ENCODE measurements at regions not wholly inside any gene's neighbourhood (a gene's known extent, or its start where the extent isn't known, plus 50 kb on each side); places are given as distances from the start of the nearest gene placed in this dataset.

DNA sequence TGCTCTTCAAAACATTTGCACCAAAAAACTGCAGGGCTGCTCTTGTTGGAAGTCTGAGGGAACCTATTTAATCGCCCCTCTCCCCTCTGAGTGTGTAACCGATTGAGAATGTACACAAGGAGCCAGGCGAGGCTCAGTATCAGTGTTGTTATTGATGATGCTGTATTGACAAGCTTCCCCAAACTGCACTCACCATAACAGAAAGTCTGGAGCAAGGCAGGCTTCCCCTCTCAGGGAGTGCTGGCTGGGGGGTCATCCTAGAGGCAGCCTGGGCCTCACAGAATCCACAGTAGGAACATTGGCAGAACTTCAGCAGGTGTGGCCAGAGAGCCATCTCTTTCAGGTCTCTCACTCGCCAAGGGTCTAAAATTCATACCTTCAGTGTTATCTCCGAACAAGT, 58.1 kb upstream of the TUNAR start:
- H3K9me3 ChIP-seq = no peaks in the 10 kb centered on the region
- intact Hi-C loops (cut with DNase I) = no loop called here
- H3K36me3 ChIP-seq (ENCODE audit: insufficient read depth in 1 of 2, low read depth in 1 of 2) = no peaks in the 10 kb centered on the region
- 59 to 66% (median 62%) methylated on average over 5 of the region's 5 CpGs for WGBS, 3 donors
- TF ChIP-seq, protein P1, sequence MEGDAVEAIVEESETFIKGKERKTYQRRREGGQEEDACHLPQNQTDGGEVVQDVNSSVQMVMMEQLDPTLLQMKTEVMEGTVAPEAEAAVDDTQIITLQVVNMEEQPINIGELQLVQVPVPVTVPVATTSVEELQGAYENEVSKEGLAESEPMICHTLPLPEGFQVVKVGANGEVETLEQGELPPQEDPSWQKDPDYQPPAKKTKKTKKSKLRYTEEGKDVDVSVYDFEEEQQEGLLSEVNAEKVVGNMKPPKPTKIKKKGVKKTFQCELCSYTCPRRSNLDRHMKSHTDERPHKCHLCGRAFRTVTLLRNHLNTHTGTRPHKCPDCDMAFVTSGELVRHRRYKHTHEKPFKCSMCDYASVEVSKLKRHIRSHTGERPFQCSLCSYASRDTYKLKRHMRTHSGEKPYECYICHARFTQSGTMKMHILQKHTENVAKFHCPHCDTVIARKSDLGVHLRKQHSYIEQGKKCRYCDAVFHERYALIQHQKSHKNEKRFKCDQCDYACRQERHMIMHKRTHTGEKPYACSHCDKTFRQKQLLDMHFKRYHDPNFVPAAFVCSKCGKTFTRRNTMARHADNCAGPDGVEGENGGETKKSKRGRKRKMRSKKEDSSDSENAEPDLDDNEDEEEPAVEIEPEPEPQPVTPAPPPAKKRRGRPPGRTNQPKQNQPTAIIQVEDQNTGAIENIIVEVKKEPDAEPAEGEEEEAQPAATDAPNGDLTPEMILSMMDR (IDR thresholded peaks at IDR 0.05) = no peak
- peaks cover 0 to 8% (median 0%) of the 10 kb centered on the region in 3 donors for H3K27me3 ChIP-seq (ENCODE audit: insufficient read depth in 3 of 3, low read length in 2 of 3)
- H3K27ac ChIP-seq = no peak overlapping the region
- H3K4me1 ChIP-seq = no peaks in the 10 kb centered on the region
- H3K4me3 ChIP-seq = no peak overlapping the region
- ATAC-seq (no peak), DNase-seq (no peak)

DNA sequence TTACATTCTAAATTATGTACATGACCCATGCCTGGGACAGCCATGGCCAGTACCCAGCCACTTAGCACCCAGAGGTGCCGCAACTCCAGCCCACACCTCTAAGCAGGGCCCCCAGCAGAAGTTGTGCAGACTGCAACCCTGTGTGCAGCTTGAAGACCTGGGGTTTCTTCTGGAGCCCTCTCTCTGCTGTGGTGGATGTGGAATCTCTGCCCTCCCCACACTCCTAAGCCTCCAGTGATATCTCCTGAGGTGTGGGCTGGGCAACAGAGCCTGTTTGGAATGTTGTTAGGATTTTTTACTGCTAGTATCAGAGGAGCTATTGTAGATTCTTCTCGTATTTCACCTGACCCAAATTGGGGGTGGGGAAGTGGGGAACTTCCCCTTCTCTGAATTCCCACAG, 59.4 kb upstream of the TUNAR start:
- WGBS, 3 donors = 40 to 56% (median 43%) methylated on average over 2 of the region's 2 CpGs
- Histone ChIP-seq H3K27me3 (ENCODE audit: insufficient read depth in 3 of 3, low read length in 2 of 3) (peaks cover 0 to 8% (median 0%) of the 10 kb centered on the region in 3 donors), H3K4me3 (no peak overlapping the region), H3K27ac (no peak overlapping the region), H3K36me3 (ENCODE audit: insufficient read depth in 1 of 2, low read depth in 1 of 2) (no peaks in the 10 kb centered on the region), H3K9me3 (no peaks in the 10 kb centered on the region), H3K4me1 (no peaks in the 10 kb centered on the region)
- TF ChIP-seq, protein P1 (IDR thresholded peaks at IDR 0.05) = no peak
- ATAC-seq = no peak
- DNase-seq = no peak
- intact Hi-C loops (cut with DNase I) = no loop called here

GRCh38 chr14:95816539-95816938, 60.1 kb upstream of the TUNAR start:
- H3K36me3 ChIP-seq (ENCODE audit: insufficient read depth in 1 of 2, low read depth in 1 of 2) = no peaks in the 10 kb centered on the region
- no peaks in the 10 kb centered on the region for H3K9me3 ChIP-seq
- TF ChIP-seq, protein P1 (IDR thresholded peaks at IDR 0.05) = no peak
- 54 to 62% (median 54%) methylated on average over 7 of the region's 7 CpGs for WGBS, 3 donors
- no peak overlapping the region for H3K4me3 ChIP-seq
- H3K27ac ChIP-seq = no peak overlapping the region
- peaks cover 0 to 8% (median 0%) of the 10 kb centered on the region in 3 donors for H3K27me3 ChIP-seq (ENCODE audit: insufficient read depth in 3 of 3, low read length in 2 of 3)
- DNase-seq = no peak
- no peak for ATAC-seq
- H3K4me1 ChIP-seq = no peaks in the 10 kb centered on the region
- intact Hi-C loops (cut with DNase I) = no loop called here

DNA sequence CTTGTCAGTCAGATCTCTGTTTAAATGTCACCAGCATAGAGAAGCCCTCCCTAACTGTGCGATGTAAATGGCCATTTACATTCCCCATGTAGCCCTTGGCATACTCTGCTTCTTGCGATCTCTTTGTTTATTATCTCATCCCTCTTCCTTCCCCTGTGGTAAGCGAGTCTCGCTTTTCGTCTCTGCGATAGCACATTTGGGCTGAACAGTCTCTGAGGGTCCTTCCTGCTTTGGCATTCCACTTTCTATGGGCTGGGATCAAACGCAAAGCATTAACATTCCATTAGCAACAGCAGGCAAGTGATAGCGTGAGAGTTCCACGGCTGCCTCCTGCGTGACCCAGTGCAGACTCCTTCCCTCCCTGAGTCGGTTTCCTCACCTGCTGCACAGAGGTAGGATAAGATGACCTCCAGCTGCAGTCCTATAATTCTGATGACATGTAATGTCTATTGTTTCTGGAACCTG, 61.4 kb upstream of the TUNAR start:
- intact Hi-C loops (cut with DNase I) = no loop called here
- ATAC-seq = no peak
- Histone ChIP-seq H3K4me3 (no peak overlapping the region), H3K4me1 (no peaks in the 10 kb centered on the region), H3K36me3 (ENCODE audit: insufficient read depth in 1 of 2, low read depth in 1 of 2) (no peaks in the 10 kb centered on the region), H3K27ac (no peak overlapping the region), H3K27me3 (ENCODE audit: insufficient read depth in 3 of 3, low read length in 2 of 3) (peaks cover 0 to 8% (median 0%) of the 10 kb centered on the region in 3 donors), H3K9me3 (no peaks in the 10 kb centered on the region)
- TF ChIP-seq, protein P1 (IDR thresholded peaks at IDR 0.05) = no peak
- DNase-seq = no peak
- 33 to 38% (median 36%) methylated on average over 11 of the region's 11 CpGs for WGBS, 3 donors
